ENCODE measurements at regions not wholly inside any gene's neighbourhood (a gene's known extent, or its start where the extent isn't known, plus 50 kb on each side); places are given as distances from the start of the nearest gene placed in this dataset.

DNA sequence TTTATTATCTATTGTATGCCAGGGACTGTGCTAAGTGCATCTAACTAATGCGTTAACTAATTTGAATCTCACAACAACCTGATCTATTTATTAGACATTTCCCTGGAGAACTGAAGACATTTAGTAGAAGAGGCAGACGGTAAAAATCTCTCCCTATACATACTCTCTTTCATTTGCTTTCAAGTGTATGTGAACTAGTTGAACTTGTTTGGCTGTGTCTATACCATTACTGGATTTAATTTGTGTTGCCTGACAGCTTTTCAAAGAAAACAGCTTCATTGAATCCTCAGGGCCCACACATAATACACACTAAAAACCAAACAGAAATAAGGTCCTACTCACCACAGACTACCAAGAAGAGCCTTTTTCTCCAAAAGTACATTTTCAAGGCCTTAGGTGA is 133.6 kb upstream of the NR3C1 start:
- H3K27ac ChIP-seq, result no peak overlapping the region
- no peaks in the 10 kb centered on the region for H4K20me1 ChIP-seq (ENCODE audit: insufficient read depth)
- H2AFZ ChIP-seq (ENCODE audit: low read depth), result no peak overlapping the region
- TF ChIP-seq, protein P1, sequence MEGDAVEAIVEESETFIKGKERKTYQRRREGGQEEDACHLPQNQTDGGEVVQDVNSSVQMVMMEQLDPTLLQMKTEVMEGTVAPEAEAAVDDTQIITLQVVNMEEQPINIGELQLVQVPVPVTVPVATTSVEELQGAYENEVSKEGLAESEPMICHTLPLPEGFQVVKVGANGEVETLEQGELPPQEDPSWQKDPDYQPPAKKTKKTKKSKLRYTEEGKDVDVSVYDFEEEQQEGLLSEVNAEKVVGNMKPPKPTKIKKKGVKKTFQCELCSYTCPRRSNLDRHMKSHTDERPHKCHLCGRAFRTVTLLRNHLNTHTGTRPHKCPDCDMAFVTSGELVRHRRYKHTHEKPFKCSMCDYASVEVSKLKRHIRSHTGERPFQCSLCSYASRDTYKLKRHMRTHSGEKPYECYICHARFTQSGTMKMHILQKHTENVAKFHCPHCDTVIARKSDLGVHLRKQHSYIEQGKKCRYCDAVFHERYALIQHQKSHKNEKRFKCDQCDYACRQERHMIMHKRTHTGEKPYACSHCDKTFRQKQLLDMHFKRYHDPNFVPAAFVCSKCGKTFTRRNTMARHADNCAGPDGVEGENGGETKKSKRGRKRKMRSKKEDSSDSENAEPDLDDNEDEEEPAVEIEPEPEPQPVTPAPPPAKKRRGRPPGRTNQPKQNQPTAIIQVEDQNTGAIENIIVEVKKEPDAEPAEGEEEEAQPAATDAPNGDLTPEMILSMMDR (conservative IDR thresholded peaks at IDR 0.05; ENCODE audit: low read depth, low read length), result no peak
- H3K4me2 ChIP-seq, result no peak overlapping the region
- H3K36me3 ChIP-seq (ENCODE audit: insufficient read depth), result no peaks in the 10 kb centered on the region
- no peaks in the 10 kb centered on the region for H3K4me1 ChIP-seq (ENCODE audit: low read depth, poor library complexity, severe bottlenecking)
- H3K79me2 ChIP-seq (ENCODE audit: insufficient read depth, low read depth), result no peaks in the 10 kb centered on the region
- H3K9ac ChIP-seq, result no peak overlapping the region
- H3K27me3 ChIP-seq (ENCODE audit: insufficient read depth, low read depth), result no peaks in the 10 kb centered on the region
- H3K4me3 ChIP-seq (IDR thresholded peaks at IDR 0.05; ENCODE audit: insufficient read depth, low read depth, low read length), result no peak overlapping the region

DNA sequence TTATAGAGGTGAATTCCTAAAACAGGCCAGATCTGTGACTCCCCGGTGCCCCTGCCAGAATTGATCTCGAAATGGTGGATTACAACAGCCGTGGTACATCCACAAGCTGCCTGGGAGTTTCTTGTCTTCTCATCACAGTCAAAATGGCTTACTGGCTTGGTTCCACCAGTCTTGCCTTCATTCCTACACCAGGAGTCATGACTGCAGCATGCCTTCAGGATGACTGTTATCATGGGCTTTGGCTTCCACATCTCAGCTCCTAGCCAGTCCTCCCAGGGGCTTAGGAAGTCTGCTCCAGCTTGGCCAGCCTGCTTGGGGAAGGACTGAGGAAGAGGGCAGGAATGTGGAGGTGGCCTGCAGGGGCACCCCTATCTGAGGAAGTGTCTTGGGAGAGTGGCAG is 132.9 kb upstream of the NR3C1 start:
- H3K9ac ChIP-seq, result no peak overlapping the region
- no peaks in the 10 kb centered on the region for H3K79me2 ChIP-seq (ENCODE audit: insufficient read depth, low read depth)
- H3K4me3 ChIP-seq (IDR thresholded peaks at IDR 0.05; ENCODE audit: insufficient read depth, low read depth, low read length), result no peak overlapping the region
- no peak overlapping the region for H3K27ac ChIP-seq
- no peaks in the 10 kb centered on the region for H3K36me3 ChIP-seq (ENCODE audit: insufficient read depth)
- no peak overlapping the region for H3K4me2 ChIP-seq
- no peaks in the 10 kb centered on the region for H4K20me1 ChIP-seq (ENCODE audit: insufficient read depth)
- H2AFZ ChIP-seq (ENCODE audit: low read depth), result no peak overlapping the region
- TF ChIP-seq, protein P1 (conservative IDR thresholded peaks at IDR 0.05; ENCODE audit: low read depth, low read length), result no peak
- H3K4me1 ChIP-seq (ENCODE audit: low read depth, poor library complexity, severe bottlenecking), result no peaks in the 10 kb centered on the region
- no peaks in the 10 kb centered on the region for H3K27me3 ChIP-seq (ENCODE audit: insufficient read depth, low read depth)

DNA sequence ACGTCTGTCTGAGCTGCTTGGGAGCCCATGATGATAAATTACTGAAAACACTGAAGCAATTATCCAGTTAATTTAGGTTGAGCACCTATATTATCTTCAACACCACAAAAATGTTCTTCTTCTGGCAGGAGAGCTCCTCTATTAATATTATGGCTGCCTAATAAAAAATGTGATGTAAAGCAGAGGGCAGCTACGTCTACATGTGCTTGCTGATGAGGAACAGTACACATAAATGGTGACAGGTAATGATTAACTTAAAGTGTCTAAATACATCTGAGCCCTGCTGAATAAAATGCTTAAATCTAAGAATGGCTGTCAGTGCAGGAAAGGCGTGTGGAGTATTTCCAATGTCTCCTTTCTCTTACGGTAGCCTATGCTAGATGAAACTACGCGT is 131.3 kb upstream of the NR3C1 start:
- Histone ChIP-seq H2AFZ (ENCODE audit: low read depth) (no peak overlapping the region), H4K20me1 (ENCODE audit: insufficient read depth) (no peaks in the 10 kb centered on the region), H3K27ac (no peak overlapping the region), H3K4me2 (no peak overlapping the region), H3K79me2 (ENCODE audit: insufficient read depth, low read depth) (no peaks in the 10 kb centered on the region), H3K27me3 (ENCODE audit: insufficient read depth, low read depth) (no peaks in the 10 kb centered on the region), H3K36me3 (ENCODE audit: insufficient read depth) (no peaks in the 10 kb centered on the region), H3K4me1 (ENCODE audit: low read depth, poor library complexity, severe bottlenecking) (no peaks in the 10 kb centered on the region), H3K4me3 (IDR thresholded peaks at IDR 0.05; ENCODE audit: insufficient read depth, low read depth, low read length) (no peak overlapping the region), H3K9ac (no peak overlapping the region)
- TF ChIP-seq, protein P1 (conservative IDR thresholded peaks at IDR 0.05; ENCODE audit: low read depth, low read length), result no peak

DNA sequence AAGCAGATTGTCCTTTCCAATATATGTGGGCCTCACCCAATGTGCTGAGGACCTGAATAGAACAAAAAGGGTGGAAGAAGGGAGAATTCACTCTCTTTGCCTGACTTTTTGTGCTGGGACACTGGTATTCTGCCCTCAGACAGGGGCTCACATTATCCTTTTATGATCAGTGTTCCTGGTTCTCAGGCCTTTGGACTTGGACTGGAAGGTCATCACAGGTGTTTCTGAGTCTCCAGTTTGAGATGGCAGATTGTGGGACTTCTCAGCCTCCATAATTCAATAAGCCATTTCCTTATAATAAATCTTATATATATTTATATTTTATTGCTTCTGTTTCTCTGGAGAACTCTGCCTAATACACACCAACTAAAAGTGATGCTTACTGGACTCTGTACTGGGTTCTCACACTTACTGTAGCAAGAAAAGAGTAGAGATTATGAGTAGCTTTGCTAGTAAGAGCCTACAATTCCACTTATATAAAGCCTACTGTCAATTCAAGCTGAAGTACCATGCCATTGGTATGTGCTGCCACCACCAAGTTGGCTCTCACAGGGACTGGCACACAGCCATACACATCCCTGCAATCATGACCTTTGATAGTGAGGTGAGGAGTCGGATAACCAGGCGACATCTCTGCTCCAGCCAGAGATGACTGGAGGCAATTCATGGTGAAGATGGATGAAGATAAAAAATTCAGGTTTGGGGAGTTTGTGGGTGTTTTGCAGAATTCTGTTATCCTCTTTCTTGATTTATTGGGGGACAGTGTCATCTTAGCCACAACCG is 130.7 kb upstream of the NR3C1 start:
- Histone ChIP-seq H3K79me2 (ENCODE audit: insufficient read depth, low read depth) (no peaks in the 10 kb centered on the region), H3K4me3 (IDR thresholded peaks at IDR 0.05; ENCODE audit: insufficient read depth, low read depth, low read length) (no peak overlapping the region), H3K27ac (no peak overlapping the region), H3K27me3 (ENCODE audit: insufficient read depth, low read depth) (no peaks in the 10 kb centered on the region), H3K4me2 (no peak overlapping the region), H2AFZ (ENCODE audit: low read depth) (no peak overlapping the region), H4K20me1 (ENCODE audit: insufficient read depth) (no peaks in the 10 kb centered on the region), H3K9ac (no peak overlapping the region), H3K36me3 (ENCODE audit: insufficient read depth) (no peaks in the 10 kb centered on the region), H3K4me1 (ENCODE audit: low read depth, poor library complexity, severe bottlenecking) (peaks cover 5% of the 10 kb centered on the region)
- TF ChIP-seq, protein P1 (conservative IDR thresholded peaks at IDR 0.05; ENCODE audit: low read depth, low read length), result no peak
